Endothelial cell (in vitro differentiated cells): ENCODE measurements at regions not wholly inside any gene's neighbourhood (a gene's known extent, or its start where the extent isn't known, plus 50 kb on each side); places are given as distances from the start of the nearest gene placed in this dataset.

Experiments
- DNase-seq: peaks from one replicate; pipeline ENCODE4 v3.0.0; 2021; ENCODE audit warnings: low spot score
- H3K27ac Mint-ChIP-seq: one replicate; pipeline ENCODE4 v1.8.0; 2021; ENCODE audit warnings: mixed read lengths, inconsistent platforms; ENCODE audit not compliant: unreplicated experiment
- H3K27me3 Mint-ChIP-seq: one replicate; pipeline ENCODE4 v1.8.0; 2021; ENCODE audit warnings: mild to moderate bottlenecking, moderate library complexity, mixed read lengths, inconsistent platforms; ENCODE audit not compliant: unreplicated experiment
- H3K36me3 Mint-ChIP-seq: one replicate; pipeline ENCODE4 v1.8.0; 2021; ENCODE audit warnings: mild to moderate bottlenecking, low read depth, mixed read lengths, inconsistent platforms; ENCODE audit not compliant: unreplicated experiment
- H3K4me1 Mint-ChIP-seq: one replicate; pipeline ENCODE4 v1.8.0; 2021; ENCODE audit warnings: mild to moderate bottlenecking, mixed read lengths, inconsistent platforms; ENCODE audit not compliant: unreplicated experiment
- H3K4me3 Mint-ChIP-seq: one replicate; pipeline ENCODE4 v1.8.0; 2021; ENCODE audit warnings: mild to moderate bottlenecking, mixed read lengths, inconsistent platforms; ENCODE audit not compliant: unreplicated experiment
- H3K9me3 Mint-ChIP-seq: one replicate; pipeline ENCODE4 v1.8.0; 2021; ENCODE audit warnings: mixed read lengths, inconsistent platforms; ENCODE audit not compliant: unreplicated experiment
- CTCF ChIP-seq: fragments of 200-600 bp; sonication (generic); IDR thresholded peaks from one replicate; pipeline ENCODE4 v1.5.0; 2021; ENCODE audit warnings: antibody characterized with exemption; ENCODE audit not compliant: unreplicated experiment

GRCh38 chr5:135230251-135230925 is 168.6 kb downstream of the MACROH2A1 start:
- H3K36me3 Mint-ChIP-seq: no peaks in the 10 kb centered on the region
- H3K27ac Mint-ChIP-seq: no peak overlapping the region
- DNase-seq: no peak
- no peaks in the 10 kb centered on the region for H3K4me1 Mint-ChIP-seq
- no peak overlapping the region for H3K4me3 Mint-ChIP-seq
- peaks cover 10% of the 10 kb centered on the region for H3K27me3 Mint-ChIP-seq
- no peak for TF ChIP-seq CTCF
- no peaks in the 10 kb centered on the region for H3K9me3 Mint-ChIP-seq

GRCh38 chr5:135229679-135230132 is 169.3 kb downstream of the MACROH2A1 start:
- DNase-seq: no peak
- peaks cover 10% of the 10 kb centered on the region for H3K27me3 Mint-ChIP-seq
- H3K4me3 Mint-ChIP-seq: no peak overlapping the region
- no peak for TF ChIP-seq CTCF
- no peak overlapping the region for H3K27ac Mint-ChIP-seq
- H3K36me3 Mint-ChIP-seq: no peaks in the 10 kb centered on the region
- H3K4me1 Mint-ChIP-seq: no peaks in the 10 kb centered on the region
- no peaks in the 10 kb centered on the region for H3K9me3 Mint-ChIP-seq

- TF ChIP-seq CTCF: no peak
- Mint-ChIP-seq H3K27me3 (peaks cover 8% of the 10 kb centered on the region), H3K36me3 (no peaks in the 10 kb centered on the region), H3K27ac (no peak overlapping the region), H3K4me3 (no peak overlapping the region), H3K9me3 (no peaks in the 10 kb centered on the region), H3K4me1 (no peaks in the 10 kb centered on the region)
- DNase-seq: no peak
Observed at GRCh38 chr5:135229122-135229521, 169.9 kb downstream of the MACROH2A1 start.

- Mint-ChIP-seq H3K27me3 (peaks cover 8% of the 10 kb centered on the region), H3K4me3 (no peak overlapping the region), H3K36me3 (peaks cover 3% of the 10 kb centered on the region), H3K4me1 (no peaks in the 10 kb centered on the region), H3K9me3 (no peaks in the 10 kb centered on the region), H3K27ac (no peak overlapping the region)
- no peak for TF ChIP-seq CTCF
- no peak for DNase-seq
Observed at GRCh38 chr5:135228222-135228621, 170.8 kb downstream of the MACROH2A1 start.
